B cell (primary cell): ENCODE measurements at regions not wholly inside any gene's neighbourhood (a gene's known extent, or its start where the extent isn't known, plus 50 kb on each side); places are given as distances from the start of the nearest gene placed in this dataset.

Experiments used
- CTCF ChIP-seq: fragments of 200-600 bp; IDR thresholded peaks from one replicate; pipeline ENCODE4 v1.8.0; 2022; ENCODE audit warnings: antibody characterized with exemption, mild to moderate bottlenecking
- EZH2 ChIP-seq: IDR thresholded peaks from 2 replicates; pipeline ENCODE4 v1.6.1; 2012; ENCODE audit warnings: borderline replicate concordance, low read depth, mild to moderate bottlenecking, moderate library complexity, low read length; ENCODE audit not compliant: insufficient read depth, poor library complexity, severe bottlenecking

- TF ChIP-seq CTCF (no peak), EZH2 (no peak)
These were observed 303.0 kb downstream of the PAX1 start for GRCh38 chr20:22008456-22008855.
